Tibial nerve (tissue), 4 donors: ENCODE measurements at regions not wholly inside any gene's neighbourhood (a gene's known extent, or its start where the extent isn't known, plus 50 kb on each side); places are given as distances from the start of the nearest gene placed in this dataset.
A peak's percentile ranks its signal among the peaks of the same experiment; 100 is the strongest.

Experiments
- DNase-seq, 2 donors: peaks; one replicate each; pipeline ENCODE4 v3.0.0-alpha.2; 2019; ENCODE audit warnings: low spot score in 2 of 2
- H3K27ac ChIP-seq, 4 donors: fragments of 200-600 bp; sonication (generic) in 3 of 4; one replicate each; pipeline ENCODE4 v1.5.1; 2017 to 2019; ENCODE audit warnings: mild to moderate bottlenecking in 1 of 4
- H3K27me3 ChIP-seq, 2 donors: fragments of 200-600 bp; sonication (generic) in 1 of 2; one replicate each; pipeline versions ENCODE4 v1.5.1 to v1.6.0; 2017 to 2019
- H3K36me3 ChIP-seq, 3 donors: fragments of 200-600 bp; sonication (generic); one replicate each; pipeline ENCODE4 v1.5.1; 2018 to 2019
- H3K4me1 ChIP-seq, 4 donors: fragments of 200-600 bp; sonication (generic) in 3 of 4; one replicate each; pipeline ENCODE4 v1.5.1; 2017 to 2019
- H3K4me3 ChIP-seq, 4 donors: fragments of 200-600 bp; sonication (generic) in 3 of 4; one replicate each; pipeline ENCODE4 v1.5.1; 2017 to 2019; ENCODE audit warnings: mild to moderate bottlenecking in 1 of 4, moderate library complexity in 1 of 4
- H3K9me3 ChIP-seq, 4 donors: fragments of 200-600 bp; sonication (generic) in 3 of 4; one replicate each; pipeline ENCODE4 v1.5.1; 2017 to 2019
- CTCF ChIP-seq, 5 experiments: fragments of 200-600 bp in 3 of 5; fragments of 450-650 bp in 2 of 5; sonication (generic) in 3 of 5; IDR thresholded peaks; one replicate each; pipeline ENCODE4 v1.5.1; 2016 to 2019; ENCODE audit warnings: antibody characterized with exemption in 5 of 5, mild to moderate bottlenecking in 3 of 5, moderate library complexity in 2 of 5
- EP300 ChIP-seq, 2 donors: sonication (generic); formaldehyde crosslinking; IDR thresholded peaks; one replicate each; pipeline ENCODE4 v1.6.1; 2017; ENCODE audit warnings: antibody characterized with exemption in 2 of 2, mild to moderate bottlenecking in 1 of 2
- POLR2A ChIP-seq, 2 donors: fragments of 450-650 bp; IDR thresholded peaks; one replicate each; pipeline ENCODE4 v1.6.1; 2017; ENCODE audit warnings: antibody characterized with exemption in 2 of 2, mild to moderate bottlenecking in 2 of 2, moderate library complexity in 2 of 2
- WGBS, 2 donors: methylation state at CpG; one replicate each; pipeline ENCODE4 v1.1.5; 2018; 5-methylcytosine and 5-hydroxymethylcytosine counted together

- Histone ChIP-seq H3K9me3 (no peaks in the 10 kb centered on the region), H3K36me3 (no peaks in the 10 kb centered on the region), H3K4me3 (no peak overlapping the region), H3K27ac (no peak overlapping the region), H3K27me3 (no peaks in the 10 kb centered on the region), H3K4me1 (peaks cover 0 to 6% (median 0%) of the 10 kb centered on the region in 4 donors)
- WGBS, 2 donors, result 95 to 98% methylated on average over 5 of the region's 5 CpGs
- DNase-seq, result no peak
- TF ChIP-seq POLR2A (IDR thresholded peaks at IDR 0.05) (no peak), CTCF (IDR thresholded peaks at IDR 0.05) (no peak), EP300 (IDR thresholded peaks at IDR 0.05) (no peak)
These were observed 87.3 kb upstream of the NHSL1 start for GRCh38 chr6:138586638-138587037.

GRCh38 chr6:138588805-138589434, 89.6 kb upstream of the NHSL1 start:
- Histone ChIP-seq H3K4me3 (no peak overlapping the region), H3K27me3 (no peaks in the 10 kb centered on the region), H3K36me3 (no peaks in the 10 kb centered on the region), H3K4me1 (peaks cover 0 to 25% (median 10%) of the 10 kb centered on the region in 4 donors), H3K27ac (no peak overlapping the region), H3K9me3 (no peaks in the 10 kb centered on the region)
- WGBS, 2 donors, result 42 to 45% methylated on average over 13 of the region's 13 CpGs
- DNase-seq, result peak; percentile 32 to 70
- peak; percentile 88 to 94 (median 89) for TF ChIP-seq CTCF (IDR thresholded peaks at IDR 0.05)
- no peak for TF ChIP-seq EP300 (IDR thresholded peaks at IDR 0.05)
- no peak for TF ChIP-seq POLR2A (IDR thresholded peaks at IDR 0.05)

GRCh38 chr6:138590796-138591709, 91.8 kb upstream of the NHSL1 start:
- Histone ChIP-seq H3K36me3 (no peaks in the 10 kb centered on the region), H3K27me3 (no peaks in the 10 kb centered on the region), H3K4me3 (no peak overlapping the region), H3K4me1 (peaks cover 0 to 37% (median 13%) of the 10 kb centered on the region in 4 donors), H3K27ac (no peak overlapping the region), H3K9me3 (no peaks in the 10 kb centered on the region)
- DNase-seq, result peak; percentile 33 to 75
- WGBS, 2 donors, result 24 to 31% methylated on average over 3 of the region's 3 CpGs
- TF ChIP-seq CTCF (IDR thresholded peaks at IDR 0.05) (peak; percentile 69 to 74 (median 71)), EP300 (IDR thresholded peaks at IDR 0.05) (no peak), POLR2A (IDR thresholded peaks at IDR 0.05) (no peak)

- no peak for DNase-seq
- WGBS, 2 donors, result 86 to 89% methylated on average over 1 of the region's 1 CpG
- H3K27ac ChIP-seq, result peak overlapping the region in 3 of 4 donors; percentile 52 to 87 (median 75)
- no peaks in the 10 kb centered on the region for H3K9me3 ChIP-seq
- H3K4me1 ChIP-seq, result peaks cover 0 to 37% (median 13%) of the 10 kb centered on the region in 4 donors
- TF ChIP-seq POLR2A (IDR thresholded peaks at IDR 0.05) (no peak), EP300 (IDR thresholded peaks at IDR 0.05) (no peak), CTCF (IDR thresholded peaks at IDR 0.05) (no peak)
- H3K27me3 ChIP-seq, result no peaks in the 10 kb centered on the region
- H3K36me3 ChIP-seq, result no peaks in the 10 kb centered on the region
- peak overlapping the region in 1 of 4 donors; percentile 7 for H3K4me3 ChIP-seq
These were observed 93.4 kb upstream of the NHSL1 start for GRCh38 chr6:138592749-138593123.
